ENCODE measurements at regions not wholly inside any gene's neighbourhood (a gene's known extent, or its start where the extent isn't known, plus 50 kb on each side); places are given as distances from the start of the nearest gene placed in this dataset.

GRCh38 chr20:12223057-12223456 is 305.4 kb downstream of the BTBD3 start:
- TF ChIP-seq, protein P1, sequence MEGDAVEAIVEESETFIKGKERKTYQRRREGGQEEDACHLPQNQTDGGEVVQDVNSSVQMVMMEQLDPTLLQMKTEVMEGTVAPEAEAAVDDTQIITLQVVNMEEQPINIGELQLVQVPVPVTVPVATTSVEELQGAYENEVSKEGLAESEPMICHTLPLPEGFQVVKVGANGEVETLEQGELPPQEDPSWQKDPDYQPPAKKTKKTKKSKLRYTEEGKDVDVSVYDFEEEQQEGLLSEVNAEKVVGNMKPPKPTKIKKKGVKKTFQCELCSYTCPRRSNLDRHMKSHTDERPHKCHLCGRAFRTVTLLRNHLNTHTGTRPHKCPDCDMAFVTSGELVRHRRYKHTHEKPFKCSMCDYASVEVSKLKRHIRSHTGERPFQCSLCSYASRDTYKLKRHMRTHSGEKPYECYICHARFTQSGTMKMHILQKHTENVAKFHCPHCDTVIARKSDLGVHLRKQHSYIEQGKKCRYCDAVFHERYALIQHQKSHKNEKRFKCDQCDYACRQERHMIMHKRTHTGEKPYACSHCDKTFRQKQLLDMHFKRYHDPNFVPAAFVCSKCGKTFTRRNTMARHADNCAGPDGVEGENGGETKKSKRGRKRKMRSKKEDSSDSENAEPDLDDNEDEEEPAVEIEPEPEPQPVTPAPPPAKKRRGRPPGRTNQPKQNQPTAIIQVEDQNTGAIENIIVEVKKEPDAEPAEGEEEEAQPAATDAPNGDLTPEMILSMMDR (IDR thresholded peaks at IDR 0.05) = no peak
- no peak for TF ChIP-seq POLR2A (IDR thresholded peaks at IDR 0.05)
